Kidney (tissue), 13 donors: ENCODE measurements at regions not wholly inside any gene's neighbourhood (a gene's known extent, or its start where the extent isn't known, plus 50 kb on each side); places are given as distances from the start of the nearest gene placed in this dataset.

Experiments
- DNase-seq, 5 donors: peaks; one replicate each; pipeline ENCODE4 v3.0.0-alpha.2; 2013 to 2020
- FAIRE-seq: peaks from 2 replicates; lab custom pipeline; 2012; peaks lifted over from hg19 to GRCh38; lab: Jason Lieb, UNC
- H3K27ac ChIP-seq, 2 donors: one replicate each; pipeline ENCODE4 v1.7.0; 2013; ENCODE audit warnings: low read depth in 2 of 2, low read length in 2 of 2, inconsistent platforms in 1 of 2
- H3K27me3 ChIP-seq: one replicate; pipeline ENCODE4 v1.7.1; 2013; ENCODE audit warnings: low read length, inconsistent platforms; ENCODE audit not compliant: control insufficient read depth, insufficient read depth
- H3K36me3 ChIP-seq, 3 donors: one replicate each; pipeline versions ENCODE4 v1.7.0 to v1.7.1; 2013; ENCODE audit warnings: low read length in 3 of 3, control low read depth in 1 of 3, inconsistent platforms in 1 of 3; ENCODE audit not compliant: insufficient read depth in 3 of 3, control insufficient read depth in 2 of 3
- H3K4me1 ChIP-seq, 3 donors: one replicate each; pipeline versions ENCODE4 v1.7.0 to v1.7.1; 2013; ENCODE audit warnings: low read length in 3 of 3, inconsistent platforms in 1 of 3, low read depth in 1 of 3; ENCODE audit not compliant: control insufficient read depth in 2 of 3, insufficient read depth in 2 of 3
- H3K4me3 ChIP-seq, 3 donors: one replicate each; pipeline versions ENCODE4 v1.7.0 to v1.8.1; 2013; ENCODE audit warnings: low read length in 3 of 3, control low read depth in 1 of 3, inconsistent platforms in 1 of 3
- H3K9ac ChIP-seq, 3 donors: one replicate each; pipeline versions ENCODE4 v1.7.0 to v1.7.1; 2013; ENCODE audit warnings: low read length in 3 of 3, control low read depth in 1 of 3, inconsistent platforms in 1 of 3
- H3K9me3 ChIP-seq, 3 donors: one replicate each; pipeline versions ENCODE4 v1.7.0 to v1.7.1; 2013; ENCODE audit warnings: low read length in 3 of 3, control low read depth in 1 of 3, inconsistent platforms in 1 of 3; ENCODE audit not compliant: control insufficient read depth in 2 of 3, insufficient read depth in 1 of 3
- intact Hi-C: fragments of 100-400 bp; cut with DNase I; formaldehyde crosslinking; loops from one replicate; pipeline ENCODE4 v1.11.1; 2022
- TF ChIP-seq, protein P1 (sequence below): IDR thresholded peaks from 3 replicates; pipeline ENCODE4 v1.5.1; 2012; ENCODE audit warnings: mild to moderate bottlenecking, moderate library complexity, borderline replicate concordance; ENCODE audit not compliant: insufficient read depth; ENCODE audit errors: extremely low read depth
- donor health status: control.
- donor health status: control.
- donor health status: control.
- donor health status: control.
- donor health status: control.
- donor health status: DM: yes; HTN: yes; CAD: no.
- donor health status: Normal renal cell carcinoma (clear cell type).

DNA sequence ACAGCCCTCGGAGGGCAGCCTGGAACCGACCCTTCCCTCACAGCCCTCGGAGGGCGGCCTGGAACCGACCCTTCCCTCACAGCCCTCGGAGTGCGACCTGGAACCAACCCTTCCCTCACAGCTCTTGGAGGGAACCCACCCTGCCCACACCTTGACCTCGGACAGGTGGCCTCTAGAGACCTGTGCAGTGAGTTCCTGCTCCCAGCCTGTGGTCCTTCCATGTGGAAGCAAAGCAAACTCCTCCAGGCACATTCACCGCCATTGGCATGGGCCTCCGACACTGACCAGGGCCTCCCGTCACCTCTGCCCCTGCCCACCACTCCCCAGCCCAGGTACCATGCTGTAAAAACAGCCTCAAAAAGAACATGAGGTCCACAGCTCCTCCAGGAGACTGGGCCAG lies 272.1 kb downstream of the BRD1 start:
- TF ChIP-seq, protein P1, sequence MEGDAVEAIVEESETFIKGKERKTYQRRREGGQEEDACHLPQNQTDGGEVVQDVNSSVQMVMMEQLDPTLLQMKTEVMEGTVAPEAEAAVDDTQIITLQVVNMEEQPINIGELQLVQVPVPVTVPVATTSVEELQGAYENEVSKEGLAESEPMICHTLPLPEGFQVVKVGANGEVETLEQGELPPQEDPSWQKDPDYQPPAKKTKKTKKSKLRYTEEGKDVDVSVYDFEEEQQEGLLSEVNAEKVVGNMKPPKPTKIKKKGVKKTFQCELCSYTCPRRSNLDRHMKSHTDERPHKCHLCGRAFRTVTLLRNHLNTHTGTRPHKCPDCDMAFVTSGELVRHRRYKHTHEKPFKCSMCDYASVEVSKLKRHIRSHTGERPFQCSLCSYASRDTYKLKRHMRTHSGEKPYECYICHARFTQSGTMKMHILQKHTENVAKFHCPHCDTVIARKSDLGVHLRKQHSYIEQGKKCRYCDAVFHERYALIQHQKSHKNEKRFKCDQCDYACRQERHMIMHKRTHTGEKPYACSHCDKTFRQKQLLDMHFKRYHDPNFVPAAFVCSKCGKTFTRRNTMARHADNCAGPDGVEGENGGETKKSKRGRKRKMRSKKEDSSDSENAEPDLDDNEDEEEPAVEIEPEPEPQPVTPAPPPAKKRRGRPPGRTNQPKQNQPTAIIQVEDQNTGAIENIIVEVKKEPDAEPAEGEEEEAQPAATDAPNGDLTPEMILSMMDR = no peak
- DNase-seq = peak in 2 of 5 donors; percentile 13 to 51
- Histone ChIP-seq H3K9me3 (peaks cover 0 to 4% (median 0%) of the 10 kb centered on the region in 3 donors), H3K9ac (no peak overlapping the region), H3K27ac (no peak overlapping the region), H3K4me1 (no peaks in the 10 kb centered on the region), H3K36me3 (no peaks in the 10 kb centered on the region), H3K27me3 (no peaks in the 10 kb centered on the region), H3K4me3 (no peak overlapping the region)
- intact Hi-C loops = no loop called here
- no peak for FAIRE-seq

- no peaks in the 10 kb centered on the region for H3K4me1 ChIP-seq
- no peaks in the 10 kb centered on the region for H3K36me3 ChIP-seq
- TF ChIP-seq, protein P1 = no peak
- no peak overlapping the region for H3K4me3 ChIP-seq
- DNase-seq (peak in 2 of 5 donors; percentile 18 to 39), FAIRE-seq (no peak)
- no peak overlapping the region for H3K9ac ChIP-seq
- intact Hi-C loops = no loop called here
- H3K9me3 ChIP-seq = peaks cover 0 to 4% (median 0%) of the 10 kb centered on the region in 3 donors
- H3K27me3 ChIP-seq = no peaks in the 10 kb centered on the region
- H3K27ac ChIP-seq = no peak overlapping the region
Measured at GRCh38 chr22:49554741-49555140, 272.9 kb downstream of the BRD1 start.

DNA sequence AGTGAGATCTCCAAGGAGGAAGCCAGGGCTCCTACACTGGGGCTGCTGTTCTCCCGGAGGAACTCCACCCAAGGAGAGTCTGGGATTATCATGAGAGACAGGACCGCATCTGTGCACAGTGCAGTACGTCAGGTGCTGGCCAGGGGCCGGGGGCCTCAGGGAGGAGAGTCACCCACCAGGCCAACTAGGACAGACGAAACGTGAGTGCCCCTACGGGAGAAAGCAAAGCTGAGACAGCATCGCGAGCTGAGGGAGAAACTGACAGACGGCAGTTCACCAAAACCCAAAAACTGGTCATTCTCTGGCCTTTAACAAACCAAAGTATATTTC lies 273.4 kb downstream of the BRD1 start:
- Histone ChIP-seq H3K27me3 (no peaks in the 10 kb centered on the region), H3K27ac (no peak overlapping the region), H3K36me3 (no peaks in the 10 kb centered on the region), H3K4me3 (no peak overlapping the region), H3K9ac (no peak overlapping the region), H3K4me1 (no peaks in the 10 kb centered on the region), H3K9me3 (peaks cover 0 to 4% (median 0%) of the 10 kb centered on the region in 3 donors)
- TF ChIP-seq, protein P1 = no peak
- no peak for FAIRE-seq
- peak in 2 of 5 donors; percentile 15 to 61 for DNase-seq
- intact Hi-C loops = no loop called here
